Duodenal mucosa (tissue), 2 donors: ENCODE measurements at regions not wholly inside any gene's neighbourhood (a gene's known extent, or its start where the extent isn't known, plus 50 kb on each side); places are given as distances from the start of the nearest gene placed in this dataset.
"Not testable (repeated sequence)": the region's sequence is repeated elsewhere in the genome, so short reads cannot be mapped to it uniquely, and the experiment has no call there.

Source experiments
- H3K27ac ChIP-seq: one replicate; pipeline ENCODE4 v1.7.0; 2013; ENCODE audit warnings: low read depth, low read length
- H3K27me3 ChIP-seq, 2 donors: one replicate each; pipeline ENCODE4 v1.7.0; 2013; ENCODE audit warnings: low read length in 2 of 2, control low read depth in 1 of 2; ENCODE audit not compliant: insufficient read depth in 2 of 2, control insufficient read depth in 1 of 2
- H3K36me3 ChIP-seq, 2 donors: one replicate each; pipeline ENCODE4 v1.7.0; 2013; ENCODE audit warnings: low read length in 2 of 2, control low read depth in 1 of 2; ENCODE audit not compliant: insufficient read depth in 2 of 2, control insufficient read depth in 1 of 2
- H3K4me1 ChIP-seq, 2 donors: one replicate each; pipeline ENCODE4 v1.7.0; 2013; ENCODE audit warnings: low read length in 2 of 2, control low read depth in 1 of 2; ENCODE audit not compliant: insufficient read depth in 2 of 2, control insufficient read depth in 1 of 2
- H3K4me3 ChIP-seq, 2 donors: one replicate each; pipeline ENCODE4 v1.7.0; 2013; ENCODE audit warnings: low read length in 2 of 2, low read depth in 1 of 2
- H3K9ac ChIP-seq, 2 donors: one replicate each; pipeline ENCODE4 v1.7.0; 2013; ENCODE audit warnings: low read length in 2 of 2, low read depth in 1 of 2
- H3K9me3 ChIP-seq, 2 donors: one replicate each; pipeline ENCODE4 v1.7.0; 2013; ENCODE audit warnings: low read length in 2 of 2, control low read depth in 1 of 2; ENCODE audit not compliant: control insufficient read depth in 1 of 2

GRCh38 chr2:89537862-89538261 is 846.4 kb downstream of the RPIA start:
- not testable (repeated sequence) for H3K9me3 ChIP-seq, H3K4me1 ChIP-seq, H3K9ac ChIP-seq, H3K27ac ChIP-seq, H3K4me3 ChIP-seq, H3K27me3 ChIP-seq, H3K36me3 ChIP-seq

- H3K36me3 ChIP-seq, H3K4me1 ChIP-seq, H3K9me3 ChIP-seq, H3K27ac ChIP-seq, H3K9ac ChIP-seq, H3K4me3 ChIP-seq, H3K27me3 ChIP-seq: not testable (repeated sequence)
Measured at GRCh38 chr2:89544110-89544509, 852.6 kb downstream of the RPIA start.

- not testable (repeated sequence) for H3K27ac ChIP-seq
Measured at GRCh38 chr2:89579154-89579553, 887.7 kb downstream of the RPIA start.

GRCh38 chr2:89582816-89583215 is 891.3 kb downstream of the RPIA start:
- not testable (repeated sequence) for H3K27ac ChIP-seq, H3K4me3 ChIP-seq, H3K36me3 ChIP-seq, H3K4me1 ChIP-seq, H3K9ac ChIP-seq, H3K9me3 ChIP-seq, H3K27me3 ChIP-seq

More at GRCh38 chr2:89579154-89579553, 887.7 kb downstream of the RPIA start:
- not testable (repeated sequence) for H3K9ac ChIP-seq, H3K36me3 ChIP-seq, H3K4me1 ChIP-seq, H3K27me3 ChIP-seq, H3K9me3 ChIP-seq, H3K4me3 ChIP-seq

GRCh38 chr2:89584046-89584445 is 892.6 kb downstream of the RPIA start:
- H3K4me1 ChIP-seq, H3K9me3 ChIP-seq, H3K9ac ChIP-seq, H3K27me3 ChIP-seq, H3K4me3 ChIP-seq, H3K36me3 ChIP-seq, H3K27ac ChIP-seq: not testable (repeated sequence)

GRCh38 chr2:89584868-89585557 is 893.5 kb downstream of the RPIA start:
- H3K27me3 ChIP-seq, H3K9me3 ChIP-seq, H3K27ac ChIP-seq, H3K4me1 ChIP-seq, H3K36me3 ChIP-seq, H3K9ac ChIP-seq: not testable (repeated sequence)
- peak overlapping the region in 1 of 2 donors; percentile 60 for H3K4me3 ChIP-seq

GRCh38 chr2:89585558-89585920 is 894.1 kb downstream of the RPIA start:
- not testable (repeated sequence) for H3K27ac ChIP-seq, H3K4me1 ChIP-seq, H3K36me3 ChIP-seq, H3K9ac ChIP-seq, H3K9me3 ChIP-seq, H3K27me3 ChIP-seq
- H3K4me3 ChIP-seq: peak overlapping the region in 1 of 2 donors; percentile 68

- H3K9ac ChIP-seq, H3K4me3 ChIP-seq, H3K9me3 ChIP-seq, H3K4me1 ChIP-seq, H3K27me3 ChIP-seq, H3K27ac ChIP-seq, H3K36me3 ChIP-seq: not testable (repeated sequence)
Measured at GRCh38 chr2:89599843-89600242, 908.4 kb downstream of the RPIA start.

GRCh38 chr2:89606514-89606913 is 915.0 kb downstream of the RPIA start:
- not testable (repeated sequence) for H3K36me3 ChIP-seq, H3K27me3 ChIP-seq, H3K4me1 ChIP-seq, H3K4me3 ChIP-seq, H3K27ac ChIP-seq, H3K9ac ChIP-seq, H3K9me3 ChIP-seq

- H3K4me3 ChIP-seq, H3K36me3 ChIP-seq, H3K27me3 ChIP-seq, H3K4me1 ChIP-seq, H3K9me3 ChIP-seq, H3K9ac ChIP-seq, H3K27ac ChIP-seq: not testable (repeated sequence)
Measured at GRCh38 chr2:89610207-89610926, 918.9 kb downstream of the RPIA start.
